ENCODE measurements at regions not wholly inside any gene's neighbourhood (a gene's known extent, or its start where the extent isn't known, plus 50 kb on each side); places are given as distances from the start of the nearest gene placed in this dataset.

GRCh38 chr7:34281260-34281659 lies 375.9 kb downstream of the BMPER start:
- H3K27ac Mint-ChIP-seq: no peak overlapping the region
- H3K4me1 Mint-ChIP-seq: no peaks in the 10 kb centered on the region
- TF ChIP-seq CTCF (IDR thresholded peaks at IDR 0.05): no peak
- no peaks in the 10 kb centered on the region for H3K27me3 Mint-ChIP-seq
- ChIA-PET CTCF (no interaction called here), POLR2A (no interaction called here)
- no peak overlapping the region for H3K4me3 Mint-ChIP-seq
- H3K9me3 Mint-ChIP-seq: peaks cover 17% of the 10 kb centered on the region
- DNase-seq (no peak), ATAC-seq (ENCODE audit: low read depth) (no peak)
- H3K36me3 Mint-ChIP-seq (ENCODE audit: low read depth): no peaks in the 10 kb centered on the region
- intact Hi-C loops (cut with micrococcal nuclease): no loop called here

GRCh38 chr7:34282271-34282670 lies 375.7 kb upstream of the NPSR1 start:
- POLR2A ChIA-PET: no interaction called here
- intact Hi-C loops (cut with micrococcal nuclease): no loop called here
- Mint-ChIP-seq H3K36me3 (ENCODE audit: low read depth) (no peaks in the 10 kb centered on the region), H3K4me3 (no peak overlapping the region), H3K9me3 (peaks cover 17% of the 10 kb centered on the region), H3K4me1 (no peaks in the 10 kb centered on the region), H3K27ac (no peak overlapping the region), H3K27me3 (no peaks in the 10 kb centered on the region)
- CTCF ChIA-PET: no interaction called here
- no peak for TF ChIP-seq CTCF (IDR thresholded peaks at IDR 0.05)
- DNase-seq: no peak
- ATAC-seq (ENCODE audit: low read depth): no peak

GRCh38 chr7:34296663-34297062 lies 361.4 kb upstream of the NPSR1 start:
- Mint-ChIP-seq H3K27me3 (no peaks in the 10 kb centered on the region), H3K36me3 (ENCODE audit: low read depth) (no peaks in the 10 kb centered on the region), H3K27ac (no peak overlapping the region), H3K9me3 (peaks cover 12% of the 10 kb centered on the region), H3K4me1 (no peaks in the 10 kb centered on the region), H3K4me3 (no peak overlapping the region)
- POLR2A ChIA-PET: no interaction called here
- ATAC-seq (ENCODE audit: low read depth): no peak
- no peak for TF ChIP-seq CTCF (IDR thresholded peaks at IDR 0.05)
- intact Hi-C loops (cut with micrococcal nuclease): no loop called here
- CTCF ChIA-PET: no interaction called here
- no peak for DNase-seq

GRCh38 chr7:34298492-34299013 lies 359.5 kb upstream of the NPSR1 start:
- no peaks in the 10 kb centered on the region for H3K4me1 Mint-ChIP-seq
- POLR2A ChIA-PET: no interaction called here
- CTCF ChIA-PET: no interaction called here
- no peak for DNase-seq
- ATAC-seq (ENCODE audit: low read depth): no peak
- H3K36me3 Mint-ChIP-seq (ENCODE audit: low read depth): no peaks in the 10 kb centered on the region
- H3K27me3 Mint-ChIP-seq: no peaks in the 10 kb centered on the region
- no peak overlapping the region for H3K4me3 Mint-ChIP-seq
- peaks cover 5% of the 10 kb centered on the region for H3K9me3 Mint-ChIP-seq
- H3K27ac Mint-ChIP-seq: no peak overlapping the region
- intact Hi-C loops (cut with micrococcal nuclease): no loop called here
- TF ChIP-seq CTCF (IDR thresholded peaks at IDR 0.05): no peak

GRCh38 chr7:34299066-34299465 lies 359.0 kb upstream of the NPSR1 start:
- ATAC-seq (ENCODE audit: low read depth) (no peak), DNase-seq (no peak)
- Mint-ChIP-seq H3K4me1 (no peaks in the 10 kb centered on the region), H3K27me3 (no peaks in the 10 kb centered on the region), H3K9me3 (peaks cover 2% of the 10 kb centered on the region), H3K4me3 (no peak overlapping the region), H3K27ac (no peak overlapping the region), H3K36me3 (ENCODE audit: low read depth) (no peaks in the 10 kb centered on the region)
- POLR2A ChIA-PET: no interaction called here
- CTCF ChIA-PET: no interaction called here
- intact Hi-C loops (cut with micrococcal nuclease): no loop called here
- no peak for TF ChIP-seq CTCF (IDR thresholded peaks at IDR 0.05)
